Effector memory CD8-positive, alpha-beta T cell (primary cell): ENCODE measurements at regions not wholly inside any gene's neighbourhood (a gene's known extent, or its start where the extent isn't known, plus 50 kb on each side); places are given as distances from the start of the nearest gene placed in this dataset.

Source experiments
- ATAC-seq: fragments of 150-1000 bp; cut with Tn5 transposase; replicated peaks from 2 replicates; pipeline ENCODE4 v1.10.0; 2021; ENCODE audit warnings: mild to moderate bottlenecking, moderate library complexity
- DNase-seq, 3 experiments: peaks; one replicate each; pipeline ENCODE4 v3.0.0; 2021
- H3K27ac Mint-ChIP-seq, 2 donors: one replicate each; pipeline ENCODE4 v1.8.0; 2022; ENCODE audit warnings: mild to moderate bottlenecking in 2 of 2, mixed read lengths in 2 of 2, moderate library complexity in 2 of 2
- H3K27me3 Mint-ChIP-seq, 2 donors: one replicate each; pipeline ENCODE4 v1.8.0; 2022; ENCODE audit warnings: mixed read lengths in 2 of 2
- H3K36me3 Mint-ChIP-seq: one replicate; pipeline ENCODE4 v1.8.0; 2022; ENCODE audit warnings: mild to moderate bottlenecking, moderate library complexity, mixed read lengths; ENCODE audit not compliant: insufficient read depth
- H3K4me1 Mint-ChIP-seq, 2 donors: one replicate each; pipeline ENCODE4 v1.8.0; 2022; ENCODE audit warnings: low read depth in 2 of 2, mixed read lengths in 2 of 2
- H3K4me3 Mint-ChIP-seq, 2 donors: one replicate each; pipeline ENCODE4 v1.8.0; 2022; ENCODE audit warnings: mild to moderate bottlenecking in 2 of 2, mixed read lengths in 2 of 2, moderate library complexity in 2 of 2
- H3K9me3 Mint-ChIP-seq, 2 donors: one replicate each; pipeline ENCODE4 v1.8.0; 2022; ENCODE audit warnings: mixed read lengths in 2 of 2

- DNase-seq, result no peak
- H3K4me3 Mint-ChIP-seq, result no peak overlapping the region
- H3K27me3 Mint-ChIP-seq, result peaks cover 10 to 11% of the 10 kb centered on the region in 2 donors
- H3K4me1 Mint-ChIP-seq, result no peaks in the 10 kb centered on the region
- no peaks in the 10 kb centered on the region for H3K9me3 Mint-ChIP-seq
- H3K27ac Mint-ChIP-seq, result no peak overlapping the region
- no peak for ATAC-seq
- no peaks in the 10 kb centered on the region for H3K36me3 Mint-ChIP-seq
Measured at GRCh38 chr14:56881181-56881580, 70.9 kb upstream of the OTX2 start.

GRCh38 chr14:56878766-56879165 is 68.5 kb upstream of the OTX2 start:
- no peaks in the 10 kb centered on the region for H3K36me3 Mint-ChIP-seq
- no peak overlapping the region for H3K27ac Mint-ChIP-seq
- peaks cover 3 to 9% of the 10 kb centered on the region in 2 donors for H3K27me3 Mint-ChIP-seq
- H3K9me3 Mint-ChIP-seq, result no peaks in the 10 kb centered on the region
- DNase-seq, result no peak
- no peaks in the 10 kb centered on the region for H3K4me1 Mint-ChIP-seq
- no peak overlapping the region for H3K4me3 Mint-ChIP-seq
- ATAC-seq, result no peak

GRCh38 chr14:56875104-56875675 is 64.9 kb upstream of the OTX2 start:
- H3K27me3 Mint-ChIP-seq, result peaks cover 0 to 6% of the 10 kb centered on the region in 2 donors
- no peaks in the 10 kb centered on the region for H3K9me3 Mint-ChIP-seq
- DNase-seq (no peak), ATAC-seq (no peak)
- no peaks in the 10 kb centered on the region for H3K4me1 Mint-ChIP-seq
- no peaks in the 10 kb centered on the region for H3K36me3 Mint-ChIP-seq
- H3K27ac Mint-ChIP-seq, result no peak overlapping the region
- no peak overlapping the region for H3K4me3 Mint-ChIP-seq

- Mint-ChIP-seq H3K36me3 (no peaks in the 10 kb centered on the region), H3K9me3 (no peaks in the 10 kb centered on the region), H3K27me3 (peaks cover 0 to 6% of the 10 kb centered on the region in 2 donors), H3K4me3 (no peak overlapping the region), H3K4me1 (no peaks in the 10 kb centered on the region), H3K27ac (no peak overlapping the region)
- no peak for ATAC-seq
- DNase-seq, result no peak
Measured at GRCh38 chr14:56874375-56874774, 64.1 kb upstream of the OTX2 start.

DNA sequence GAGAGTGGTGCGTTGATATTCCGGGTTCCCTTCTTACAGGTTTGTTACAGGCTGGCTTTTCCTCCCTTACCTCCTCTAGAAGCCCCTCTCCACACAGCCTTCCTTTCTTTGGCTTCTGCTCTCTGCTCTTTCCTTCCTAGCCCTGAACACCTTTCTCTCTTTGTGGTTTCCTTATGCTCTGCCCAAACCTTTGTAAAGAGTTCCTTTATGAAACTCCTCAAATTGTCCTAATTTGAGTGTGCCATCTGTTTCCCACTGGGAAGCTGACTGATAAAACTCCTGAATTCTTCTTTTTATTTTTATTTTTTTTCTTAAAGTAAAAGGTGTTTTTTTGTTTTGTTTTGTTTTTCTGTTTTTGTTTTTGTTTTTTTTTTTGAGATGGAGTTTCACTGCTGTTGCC is 60.1 kb upstream of the OTX2 start:
- Mint-ChIP-seq H3K4me3 (no peak overlapping the region), H3K27me3 (no peaks in the 10 kb centered on the region), H3K4me1 (no peaks in the 10 kb centered on the region), H3K27ac (no peak overlapping the region), H3K36me3 (no peaks in the 10 kb centered on the region), H3K9me3 (no peaks in the 10 kb centered on the region)
- ATAC-seq (no peak), DNase-seq (no peak)

DNA sequence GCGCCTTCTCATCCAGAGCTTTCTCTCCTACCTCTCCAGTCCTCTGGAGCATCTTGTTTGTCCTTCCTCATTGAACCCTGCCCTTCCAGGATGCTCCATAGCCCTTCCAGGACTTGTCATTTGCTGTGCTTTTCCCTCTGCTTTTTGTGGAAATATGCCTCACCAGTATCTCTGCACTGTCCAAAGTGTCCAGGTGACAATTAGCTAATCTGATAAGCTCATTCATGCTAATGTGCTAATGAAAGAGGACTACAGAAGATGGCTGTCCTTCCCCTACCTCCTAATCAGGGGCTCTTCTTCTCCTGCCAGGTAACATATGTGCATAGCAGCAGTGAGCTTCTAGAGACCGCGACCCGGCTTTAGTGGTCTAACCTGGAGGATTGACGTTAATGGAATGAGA is 58.4 kb upstream of the OTX2 start:
- H3K4me3 Mint-ChIP-seq, result no peak overlapping the region
- H3K27me3 Mint-ChIP-seq, result no peaks in the 10 kb centered on the region
- no peaks in the 10 kb centered on the region for H3K36me3 Mint-ChIP-seq
- no peaks in the 10 kb centered on the region for H3K4me1 Mint-ChIP-seq
- ATAC-seq, result no peak
- no peaks in the 10 kb centered on the region for H3K9me3 Mint-ChIP-seq
- H3K27ac Mint-ChIP-seq, result no peak overlapping the region
- no peak for DNase-seq

- H3K36me3 Mint-ChIP-seq, result no peaks in the 10 kb centered on the region
- DNase-seq, result no peak
- no peaks in the 10 kb centered on the region for H3K9me3 Mint-ChIP-seq
- no peak for ATAC-seq
- H3K4me1 Mint-ChIP-seq, result no peaks in the 10 kb centered on the region
- H3K27me3 Mint-ChIP-seq, result peaks cover 21% of the 10 kb centered on the region in 2 donors
- no peak overlapping the region for H3K4me3 Mint-ChIP-seq
- H3K27ac Mint-ChIP-seq, result no peak overlapping the region
Measured at GRCh38 chr14:56862836-56863235, 52.6 kb upstream of the OTX2 start.

- H3K27ac Mint-ChIP-seq, result no peak overlapping the region
- no peaks in the 10 kb centered on the region for H3K36me3 Mint-ChIP-seq
- H3K4me1 Mint-ChIP-seq, result no peaks in the 10 kb centered on the region
- ATAC-seq (no peak), DNase-seq (no peak)
- no peak overlapping the region for H3K4me3 Mint-ChIP-seq
- H3K27me3 Mint-ChIP-seq, result peaks cover 30 to 38% of the 10 kb centered on the region in 2 donors
- H3K9me3 Mint-ChIP-seq, result no peaks in the 10 kb centered on the region
Measured at GRCh38 chr14:56860441-56860840, 50.2 kb upstream of the OTX2 start.
